D721Med (cell line): ENCODE measurements at regions not wholly inside any gene's neighbourhood (a gene's known extent, or its start where the extent isn't known, plus 50 kb on each side); places are given as distances from the start of the nearest gene placed in this dataset.
"Not testable (repeated sequence)": the region's sequence is repeated elsewhere in the genome, so short reads cannot be mapped to it uniquely, and the experiment has no call there.

Source experiments
- DNase-seq: peaks from one replicate; pipeline ENCODE4 v3.0.0; 2011; ENCODE audit warnings: low spot score; ENCODE audit not compliant: insufficient read length
- FAIRE-seq: peaks from 2 replicates; lab custom pipeline; 2011; peaks lifted over from hg19 to GRCh38; lab: Jason Lieb, UNC
- TF ChIP-seq, protein P1 (sequence below): IDR thresholded peaks from 2 replicates; pipeline ENCODE4 v1.5.1; 2012; ENCODE audit warnings: mild to moderate bottlenecking, control low read depth; ENCODE audit not compliant: insufficient read depth; ENCODE audit errors: missing control alignments

DNA sequence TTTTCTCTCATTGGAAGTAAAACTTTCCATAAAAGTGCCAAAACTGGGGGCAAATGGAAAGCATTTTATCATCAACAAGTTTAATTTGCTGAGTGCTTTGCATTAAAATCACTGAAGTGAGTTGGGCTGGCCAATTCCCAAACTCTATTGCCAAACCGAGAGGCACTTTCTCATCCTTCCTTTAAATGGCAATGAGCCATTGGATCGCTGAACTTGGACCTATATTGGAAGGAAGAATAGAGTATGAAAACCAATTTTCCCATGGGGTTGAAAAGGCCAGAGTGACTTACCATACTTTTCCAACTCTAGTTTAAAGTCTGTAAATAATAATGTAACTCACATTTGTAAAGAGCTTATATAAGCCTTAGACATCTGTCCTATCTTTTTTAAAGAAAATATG lies 189.1 kb upstream of the C1orf87 start:
- TF ChIP-seq, protein P1, sequence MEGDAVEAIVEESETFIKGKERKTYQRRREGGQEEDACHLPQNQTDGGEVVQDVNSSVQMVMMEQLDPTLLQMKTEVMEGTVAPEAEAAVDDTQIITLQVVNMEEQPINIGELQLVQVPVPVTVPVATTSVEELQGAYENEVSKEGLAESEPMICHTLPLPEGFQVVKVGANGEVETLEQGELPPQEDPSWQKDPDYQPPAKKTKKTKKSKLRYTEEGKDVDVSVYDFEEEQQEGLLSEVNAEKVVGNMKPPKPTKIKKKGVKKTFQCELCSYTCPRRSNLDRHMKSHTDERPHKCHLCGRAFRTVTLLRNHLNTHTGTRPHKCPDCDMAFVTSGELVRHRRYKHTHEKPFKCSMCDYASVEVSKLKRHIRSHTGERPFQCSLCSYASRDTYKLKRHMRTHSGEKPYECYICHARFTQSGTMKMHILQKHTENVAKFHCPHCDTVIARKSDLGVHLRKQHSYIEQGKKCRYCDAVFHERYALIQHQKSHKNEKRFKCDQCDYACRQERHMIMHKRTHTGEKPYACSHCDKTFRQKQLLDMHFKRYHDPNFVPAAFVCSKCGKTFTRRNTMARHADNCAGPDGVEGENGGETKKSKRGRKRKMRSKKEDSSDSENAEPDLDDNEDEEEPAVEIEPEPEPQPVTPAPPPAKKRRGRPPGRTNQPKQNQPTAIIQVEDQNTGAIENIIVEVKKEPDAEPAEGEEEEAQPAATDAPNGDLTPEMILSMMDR: no peak
- no peak for FAIRE-seq
- no peak for DNase-seq

DNA sequence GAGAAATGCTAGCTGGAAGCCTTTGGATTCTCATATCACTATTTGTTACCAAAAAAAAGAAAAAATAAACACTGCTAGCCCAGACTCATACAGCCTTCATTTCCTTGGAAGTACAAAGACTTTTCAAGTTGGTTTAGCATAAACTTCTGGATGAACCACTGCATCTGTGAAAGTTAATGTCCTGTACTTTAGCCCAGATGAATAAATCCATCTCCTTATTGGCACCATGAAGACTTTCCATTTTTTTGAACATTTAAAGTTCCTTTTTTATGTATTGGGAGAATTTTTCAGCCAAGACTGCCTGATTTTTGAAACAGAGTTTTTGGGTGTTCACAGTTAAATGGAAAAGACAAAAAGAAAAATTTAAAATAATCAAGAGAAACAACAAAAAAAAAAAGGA lies 184.0 kb upstream of the C1orf87 start:
- FAIRE-seq: no peak
- DNase-seq: no peak
- TF ChIP-seq, protein P1: no peak

DNA sequence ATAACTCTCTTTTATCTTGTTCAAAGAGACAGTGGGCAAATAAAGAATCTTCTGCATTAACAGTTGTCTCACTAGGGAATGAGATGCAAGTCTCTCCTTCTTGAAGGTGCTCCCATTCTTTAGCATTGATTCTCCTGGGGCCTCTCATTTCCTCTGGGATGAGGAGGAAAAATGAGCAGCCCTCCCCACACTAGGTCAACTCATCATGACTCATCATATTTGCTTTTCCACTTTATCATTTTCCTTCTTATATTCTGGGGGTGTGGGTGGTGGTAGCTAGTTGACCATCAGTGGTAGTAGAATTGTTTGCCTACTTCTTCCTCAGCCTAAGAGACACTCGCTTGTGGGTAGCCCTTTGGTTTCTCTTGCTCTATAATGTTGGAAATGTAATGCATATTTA lies 182.0 kb upstream of the C1orf87 start:
- TF ChIP-seq, protein P1: no peak
- DNase-seq (no peak), FAIRE-seq (no peak)

DNA sequence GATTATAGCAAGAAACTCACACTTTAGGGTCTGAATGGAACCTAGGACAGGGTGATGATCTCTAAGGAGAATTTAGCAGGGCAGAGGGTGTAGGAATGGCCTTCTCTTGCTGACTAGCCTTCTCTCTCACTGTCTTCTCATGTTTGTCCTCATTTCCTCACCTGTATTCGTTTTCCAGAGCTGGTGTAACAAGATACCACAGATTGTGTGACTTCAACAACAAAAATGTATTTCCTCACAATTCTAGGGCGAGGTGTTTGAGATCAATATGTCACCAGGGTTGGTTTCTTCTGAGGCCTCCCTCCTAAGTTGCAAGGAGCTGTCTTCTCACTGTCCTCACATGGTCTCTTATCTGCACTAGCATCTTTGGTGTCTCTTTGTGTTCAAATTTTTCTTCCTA lies 177.9 kb upstream of the C1orf87 start:
- TF ChIP-seq, protein P1: no peak
- FAIRE-seq: no peak
- no peak for DNase-seq

DNA sequence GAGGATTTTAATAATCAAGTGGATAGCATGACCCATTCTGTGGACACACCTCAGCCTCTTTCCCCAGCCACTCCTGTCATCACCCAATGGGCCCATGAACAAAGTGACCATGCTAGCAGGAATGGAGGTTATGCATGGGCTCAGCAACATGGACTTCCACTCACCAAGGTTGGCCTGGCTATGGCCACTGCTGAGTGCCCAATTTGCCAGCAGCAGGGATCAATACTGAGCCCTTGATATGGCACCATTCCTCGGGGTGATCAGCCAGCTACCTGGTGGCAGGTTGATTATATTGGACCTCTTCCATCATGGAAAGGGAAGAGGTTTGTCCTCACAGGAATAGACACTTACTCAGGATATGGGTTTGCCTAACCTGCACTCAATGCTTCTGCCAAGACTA lies 173.9 kb upstream of the C1orf87 start:
- DNase-seq, FAIRE-seq: not testable (repeated sequence)

DNA sequence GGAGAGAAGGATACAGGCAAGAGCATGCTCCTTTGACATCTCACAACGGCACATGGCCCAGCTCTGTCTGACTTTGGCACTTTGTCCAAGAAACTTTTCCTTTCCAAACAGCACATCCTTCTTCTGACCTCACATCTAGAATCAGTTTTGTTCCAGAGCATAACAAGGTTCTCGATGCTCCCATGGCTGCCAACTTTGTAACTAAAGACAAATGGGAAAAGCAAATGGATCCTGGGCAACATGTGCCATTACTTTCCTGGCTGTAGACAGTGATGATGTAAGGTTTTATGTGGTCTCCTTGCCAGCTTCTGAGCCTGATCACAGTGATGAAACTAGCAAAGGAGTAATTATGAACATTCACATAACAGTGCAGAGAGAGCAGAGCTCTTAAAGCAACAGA lies 171.8 kb upstream of the C1orf87 start:
- FAIRE-seq (no peak), DNase-seq (no peak)
- TF ChIP-seq, protein P1: no peak

DNA sequence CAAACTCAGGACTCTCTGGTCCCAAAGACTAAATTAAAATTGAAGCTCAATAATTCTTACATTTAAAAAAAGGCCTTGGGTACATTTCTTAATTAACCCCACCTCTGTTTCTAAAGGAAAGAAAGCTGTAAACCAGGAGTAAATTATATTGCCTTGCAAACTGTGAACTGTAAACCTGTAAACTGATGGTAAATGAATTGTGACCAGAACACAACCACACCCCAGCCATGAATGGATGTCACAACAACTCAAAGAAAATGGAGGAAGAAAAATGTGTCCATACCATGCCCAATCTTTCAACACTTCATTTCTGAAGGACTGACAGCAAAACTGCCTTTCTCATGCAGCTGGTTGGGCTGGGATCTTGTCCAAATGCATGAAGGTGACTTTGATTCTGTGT lies 171.3 kb upstream of the C1orf87 start:
- FAIRE-seq (no peak), DNase-seq (no peak)
- TF ChIP-seq, protein P1: no peak

DNA sequence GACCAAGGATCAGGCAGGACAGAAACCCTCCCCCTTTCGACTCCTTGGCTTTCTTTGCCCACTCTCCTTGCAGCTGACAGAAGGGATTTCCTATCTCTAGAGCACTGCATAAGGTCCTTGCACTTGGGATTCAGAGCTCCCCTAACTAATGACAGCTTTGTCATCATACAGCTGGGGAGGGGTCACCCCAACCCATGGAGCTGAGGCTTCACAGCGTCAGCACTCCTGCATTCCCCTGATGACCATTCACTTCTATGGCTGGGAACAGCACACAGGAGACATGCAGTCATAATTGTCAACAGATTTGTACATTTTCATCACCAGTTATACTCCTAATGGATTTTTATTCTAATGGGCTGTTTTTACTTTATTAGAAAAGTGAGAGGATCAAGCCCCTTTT lies 161.7 kb upstream of the C1orf87 start:
- TF ChIP-seq, protein P1: no peak
- DNase-seq (no peak), FAIRE-seq (no peak)
